ENCODE measurements at regions not wholly inside any gene's neighbourhood (a gene's known extent, or its start where the extent isn't known, plus 50 kb on each side); places are given as distances from the start of the nearest gene placed in this dataset.

DNA sequence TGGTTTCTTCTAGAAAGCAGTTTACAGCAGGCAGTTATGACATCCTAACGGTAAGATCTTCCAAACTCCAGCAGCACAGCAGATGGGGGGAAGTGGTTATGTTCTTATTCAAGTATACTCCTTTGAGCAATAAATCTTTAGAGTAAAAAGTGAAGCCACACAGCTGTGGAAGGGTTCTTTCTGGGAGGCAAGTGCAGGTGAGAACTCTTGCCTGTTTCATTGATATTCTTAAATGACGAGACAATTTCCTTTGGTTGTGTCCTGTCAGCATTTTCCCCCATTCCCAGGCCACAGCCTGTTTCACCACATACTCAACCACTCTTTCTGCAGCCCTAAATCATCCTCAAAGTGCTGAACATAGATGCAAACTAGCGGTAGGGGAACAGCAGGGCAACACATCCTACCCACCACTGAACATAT is 207.3 kb upstream of the MTNR1B start:
- DNase-seq (ENCODE audit: low read depth), result no peak

DNA sequence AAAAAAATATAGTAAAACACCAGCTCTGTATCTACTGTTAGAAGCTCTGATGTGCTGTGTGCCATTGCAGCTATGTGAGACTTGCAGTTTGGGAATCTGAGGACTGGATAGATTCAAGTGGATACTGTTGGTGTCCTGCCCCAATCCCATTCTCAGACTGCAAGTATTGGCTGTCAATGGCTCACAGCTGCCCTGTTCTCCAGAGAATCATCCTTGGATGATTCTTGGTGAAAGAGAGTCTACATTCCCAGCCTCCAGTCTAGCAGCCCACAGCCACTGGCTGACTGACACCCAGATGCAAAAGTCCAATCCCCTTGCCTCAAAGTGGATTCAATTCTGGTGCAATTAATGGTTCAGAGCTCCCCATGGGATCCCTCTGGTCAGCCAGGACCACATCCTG is 206.1 kb upstream of the MTNR1B start:
- no peak for DNase-seq (ENCODE audit: low read depth)

DNA sequence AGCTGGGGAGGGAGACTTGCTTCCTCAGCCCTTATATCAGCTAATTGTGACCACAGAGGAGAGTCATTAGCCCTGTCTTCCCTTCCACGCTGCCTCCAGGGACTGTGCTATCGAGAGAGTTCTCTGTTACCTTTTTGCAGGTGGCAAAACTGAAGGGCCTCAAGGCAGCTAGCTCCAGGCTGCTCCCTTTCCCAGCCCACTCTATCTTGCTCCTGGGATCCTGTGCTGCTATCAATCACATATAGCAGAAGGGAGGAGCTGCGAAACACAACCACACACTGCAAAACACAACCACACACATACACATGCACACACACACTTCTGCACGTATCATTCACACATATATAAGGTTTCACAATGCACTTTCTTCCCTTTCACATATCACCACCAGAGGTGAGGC is 205.3 kb upstream of the MTNR1B start:
- no peak for DNase-seq (ENCODE audit: low read depth)

DNA sequence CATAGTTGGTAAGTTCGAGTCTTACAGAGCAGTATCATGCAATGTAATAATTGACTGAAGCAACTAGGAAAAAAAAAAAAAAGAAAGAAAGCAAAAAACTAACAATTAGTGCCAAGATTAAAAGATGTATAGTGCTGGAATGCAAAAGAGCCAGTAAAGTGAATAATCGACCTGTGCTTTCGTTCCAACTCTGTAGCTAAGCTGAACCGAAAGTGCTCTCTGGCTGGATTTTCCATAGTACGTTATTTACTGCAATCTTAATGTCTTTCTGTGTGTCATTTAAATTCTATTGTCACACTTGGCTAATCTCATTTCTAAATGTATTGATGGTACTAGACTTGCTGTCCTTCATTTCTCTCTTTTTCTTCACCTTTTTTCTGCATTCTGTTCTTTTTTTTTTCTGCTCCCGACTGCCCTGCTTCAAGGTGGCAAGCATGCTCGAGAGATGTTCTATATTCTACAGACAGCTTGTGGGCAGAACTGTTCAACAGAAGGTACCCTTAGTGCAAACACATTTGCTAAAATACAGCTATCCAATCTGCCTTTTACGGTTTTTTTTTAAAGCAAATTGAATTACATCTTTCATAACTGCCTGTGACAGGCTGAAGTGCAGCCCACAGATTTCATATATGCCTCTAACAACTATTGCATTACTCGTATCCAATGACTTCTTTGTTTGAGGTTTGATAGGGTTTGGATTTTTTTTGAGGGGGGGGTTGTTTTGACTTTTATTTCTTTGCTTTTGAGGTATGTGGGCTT is 204.2 kb upstream of the MTNR1B start:
- DNase-seq (ENCODE audit: low read depth), result no peak

DNA sequence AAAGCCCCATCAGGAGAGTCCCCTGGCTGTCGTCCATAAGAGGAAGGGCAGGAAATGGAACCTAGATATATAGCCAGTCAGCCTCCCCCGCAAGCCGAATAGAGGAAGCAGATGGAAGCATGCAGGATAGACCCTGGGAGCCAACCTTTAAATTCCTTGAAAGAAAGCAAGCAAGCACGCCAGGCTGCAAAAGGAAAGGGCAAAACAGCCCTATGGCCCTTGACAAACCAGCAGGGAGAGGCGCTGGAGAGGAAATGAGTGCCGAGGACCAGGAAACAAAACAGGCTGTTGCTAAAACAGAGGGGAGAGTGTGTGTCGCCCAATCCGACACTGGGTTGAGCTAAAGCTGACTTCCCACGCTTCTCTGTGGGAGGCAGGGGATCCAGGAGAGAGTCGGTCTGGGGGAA is 203.5 kb upstream of the MTNR1B start:
- no peak for DNase-seq (ENCODE audit: low read depth)

DNA sequence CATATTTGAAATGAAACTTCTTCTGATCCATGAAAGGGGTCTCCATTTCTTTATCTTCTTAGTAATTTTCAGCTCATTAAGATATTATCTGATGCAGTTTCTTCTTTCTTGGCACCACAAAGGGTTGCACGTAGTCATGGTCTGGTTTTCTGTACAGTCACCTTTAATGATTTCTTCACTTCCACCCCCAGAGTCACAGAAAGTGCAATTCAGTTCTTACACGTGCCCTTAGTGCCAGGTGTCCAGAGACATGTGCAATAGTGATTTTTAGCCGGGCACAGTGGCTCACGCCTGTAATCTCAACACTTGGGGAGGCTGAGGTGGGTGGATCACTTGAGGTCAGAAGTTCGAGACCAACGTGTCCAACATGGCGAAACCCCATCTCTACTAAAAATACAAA is 202.8 kb upstream of the MTNR1B start:
- no peak for DNase-seq (ENCODE audit: low read depth)

DNA sequence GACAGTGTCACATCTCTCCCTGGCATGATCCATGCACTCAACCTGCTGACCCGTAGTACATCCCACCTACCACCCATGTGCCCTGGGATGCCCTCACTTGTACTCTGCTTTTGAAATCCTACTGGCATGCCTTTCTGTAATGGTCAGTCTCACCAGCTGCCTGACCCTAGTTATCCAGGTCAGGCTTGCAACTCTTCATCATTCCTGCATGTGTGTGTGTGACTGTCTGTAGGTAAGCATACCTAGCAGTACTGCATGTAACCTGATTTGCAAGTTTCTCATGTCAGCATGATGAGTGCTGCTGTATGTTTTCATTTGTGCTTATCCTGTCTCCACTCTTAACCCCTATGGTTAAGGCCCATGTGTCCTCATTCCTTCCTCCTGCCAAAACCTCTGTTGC is 202.0 kb upstream of the MTNR1B start:
- DNase-seq (ENCODE audit: low read depth), result no peak

DNA sequence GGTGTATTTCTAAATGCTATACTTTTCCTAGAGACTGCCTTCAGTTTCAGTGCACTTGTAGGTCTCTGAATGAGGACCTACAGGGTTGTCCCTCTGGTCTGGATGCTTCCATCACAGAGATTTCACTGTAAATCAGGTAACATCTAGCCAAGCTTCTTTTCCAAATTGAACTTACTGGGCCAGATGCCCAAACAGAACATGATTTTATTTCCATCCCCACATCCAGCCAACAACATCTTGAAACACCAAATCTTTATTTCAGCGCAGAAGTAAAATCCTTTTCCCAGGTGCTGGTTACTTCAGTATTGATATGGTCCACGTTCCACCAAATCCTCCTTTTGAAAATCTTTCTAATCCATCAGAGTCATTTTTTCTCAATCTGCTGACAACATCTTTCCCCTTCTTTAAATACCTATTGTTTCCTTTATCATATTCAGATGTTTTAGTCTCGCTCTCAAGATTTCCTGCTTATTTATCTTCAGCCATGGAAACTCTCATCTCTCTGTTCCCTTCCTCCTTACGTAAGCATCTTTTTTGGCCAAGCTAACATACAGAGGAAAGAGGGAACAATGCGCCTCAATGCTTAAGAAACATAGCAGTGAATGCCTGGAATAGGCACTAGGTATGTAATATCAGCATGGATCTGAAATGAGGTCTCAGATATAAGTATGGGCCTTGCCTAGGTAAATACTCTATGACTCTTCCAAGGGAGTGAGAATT is 201.2 kb upstream of the MTNR1B start:
- no peak for DNase-seq (ENCODE audit: low read depth)

DNA sequence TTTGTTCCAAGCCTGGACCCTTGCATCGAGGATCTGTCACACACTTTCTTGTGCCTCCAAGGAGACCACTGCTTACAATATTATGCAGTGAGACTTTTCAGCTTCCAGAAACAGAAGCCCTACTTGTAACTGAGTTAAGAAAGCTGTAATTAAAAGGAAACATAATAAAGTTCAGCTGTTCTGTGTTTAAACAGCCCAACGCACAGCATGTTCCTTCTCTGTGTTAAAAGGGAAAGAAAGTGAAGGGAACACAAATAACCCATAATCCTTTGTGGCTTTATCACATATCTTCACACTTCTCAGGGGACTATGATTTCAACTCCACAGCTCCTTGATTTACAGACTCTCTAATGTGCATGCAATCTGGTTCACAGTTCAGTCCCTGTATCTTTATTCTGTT is 200.3 kb upstream of the MTNR1B start:
- no peak for DNase-seq (ENCODE audit: low read depth)

DNA sequence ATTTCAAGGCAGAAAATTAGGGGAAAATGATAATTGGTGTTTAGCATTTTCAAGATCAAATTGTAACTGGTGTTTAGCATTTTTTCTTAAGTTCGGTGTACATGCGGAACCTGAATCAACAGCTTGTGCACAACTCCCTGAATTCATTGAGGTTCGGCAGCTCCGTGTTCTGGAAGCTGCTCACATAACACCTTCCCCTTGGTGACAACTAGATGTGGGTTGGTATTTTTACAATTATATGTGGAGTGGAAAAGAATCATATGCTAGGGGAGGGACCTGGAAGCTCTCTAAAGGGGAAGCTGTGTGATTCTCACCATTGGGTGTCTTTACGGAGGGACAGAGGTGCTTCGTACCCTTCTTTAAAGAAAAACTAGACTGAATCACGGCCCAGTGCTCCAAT is 199.0 kb upstream of the MTNR1B start:
- no peak for DNase-seq (ENCODE audit: low read depth)

DNA sequence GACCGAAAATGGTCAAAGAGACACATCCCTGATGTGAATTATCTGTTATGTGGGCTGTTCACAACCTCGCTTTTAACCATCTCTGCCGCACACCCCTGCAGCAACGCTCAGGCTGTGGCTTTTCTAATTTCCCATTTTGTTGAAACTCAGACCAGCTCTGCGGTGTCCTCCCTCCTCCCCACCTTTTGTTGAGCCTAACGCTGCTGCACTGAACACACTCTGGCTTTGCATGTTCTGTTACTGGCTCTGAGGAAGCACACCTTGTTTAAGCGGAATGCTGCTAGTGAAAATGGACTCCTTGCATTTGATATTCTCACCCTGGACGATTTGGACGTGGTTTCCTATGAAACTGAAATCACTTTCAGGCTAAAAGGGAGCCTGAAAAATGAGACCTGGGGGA is 198.5 kb upstream of the MTNR1B start:
- no peak for DNase-seq (ENCODE audit: low read depth)

DNA sequence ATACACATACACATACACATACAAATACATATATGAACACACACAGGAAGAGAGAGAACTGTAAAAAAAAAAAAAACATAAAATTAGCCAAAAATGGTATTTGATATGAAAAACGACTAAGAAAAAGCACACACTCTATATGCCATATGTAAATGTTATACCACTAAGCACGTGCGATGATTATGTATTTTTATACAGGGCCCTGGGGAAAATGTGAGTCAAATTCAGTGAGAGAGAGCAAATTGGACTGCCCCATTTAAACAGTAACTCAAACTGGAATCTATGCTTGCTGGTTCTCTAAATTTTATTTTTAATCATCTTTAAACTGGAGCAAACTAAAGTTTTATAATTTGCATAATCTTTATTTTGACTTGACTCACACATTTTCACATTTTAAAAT is 197.8 kb upstream of the MTNR1B start:
- no peak for DNase-seq (ENCODE audit: low read depth)

DNA sequence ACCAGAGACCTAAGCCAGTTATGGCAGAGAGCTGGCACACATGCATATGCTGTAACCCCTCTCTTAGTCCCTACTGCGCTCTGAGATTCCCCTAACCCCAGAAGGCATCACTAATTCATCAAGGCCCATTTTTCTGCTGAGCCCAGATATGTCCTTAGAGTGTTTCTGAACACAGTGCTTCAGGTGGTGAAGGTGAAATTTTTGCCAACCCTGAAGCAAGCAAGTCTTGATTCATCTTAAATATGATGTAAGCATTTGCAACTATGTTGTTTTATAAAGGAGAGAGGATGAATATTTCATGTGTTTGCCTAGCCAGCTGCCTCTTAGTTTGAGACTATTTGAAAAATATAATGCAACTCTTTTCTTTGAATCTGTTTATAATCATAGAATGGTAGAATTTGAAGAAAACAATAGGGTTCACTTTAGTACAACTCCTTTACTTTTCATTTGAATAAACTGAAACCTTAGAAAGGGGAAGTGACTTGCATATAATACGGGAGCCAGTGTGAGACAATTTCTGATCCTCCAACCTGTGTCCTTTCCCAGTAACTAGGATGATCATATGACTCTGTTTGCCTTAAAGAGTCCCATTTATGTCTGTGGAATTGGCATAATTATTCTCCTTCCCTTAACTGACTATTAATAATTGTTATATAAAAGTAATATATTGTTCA is 194.3 kb upstream of the MTNR1B start:
- DNase-seq (ENCODE audit: low read depth), result no peak

DNA sequence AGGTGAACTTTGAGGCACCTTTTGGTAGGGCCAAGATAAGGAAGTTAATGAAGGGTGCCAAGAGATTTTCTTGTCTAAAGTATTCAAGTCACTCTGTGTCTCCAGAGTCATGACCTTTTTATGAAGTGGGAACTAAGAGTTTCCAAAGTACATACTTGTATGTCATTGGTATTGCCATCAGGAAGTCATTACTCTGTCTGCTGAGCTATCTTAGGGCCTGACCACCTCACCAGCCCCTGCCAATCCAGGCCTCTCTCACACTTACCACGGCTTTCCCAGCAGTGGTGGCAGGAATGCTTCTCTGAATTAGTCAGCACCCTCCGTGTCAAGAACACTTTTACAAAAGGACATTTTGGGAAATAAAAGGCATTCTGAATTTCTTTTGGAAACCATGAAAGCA is 192.8 kb upstream of the MTNR1B start:
- no peak for DNase-seq (ENCODE audit: low read depth)

DNA sequence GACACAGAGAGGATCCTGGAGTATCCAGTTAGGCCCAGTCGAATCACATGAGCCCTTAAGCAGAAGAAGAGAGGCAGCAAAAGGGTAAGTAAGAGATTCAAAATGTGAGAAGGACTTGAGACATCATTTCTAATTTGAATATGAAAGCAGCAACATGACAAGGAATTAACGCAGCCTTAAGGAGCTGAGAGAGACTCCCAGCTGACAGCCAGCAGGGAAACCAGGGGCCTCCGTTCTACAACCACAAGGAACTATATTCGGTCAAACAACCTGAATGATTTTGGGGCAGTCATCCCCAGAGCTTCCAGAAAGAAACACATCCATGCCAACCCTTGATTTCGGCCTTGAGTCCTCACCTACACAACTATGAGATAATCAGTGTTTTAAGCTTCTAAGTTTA is 189.7 kb upstream of the MTNR1B start:
- no peak for DNase-seq (ENCODE audit: low read depth)

DNA sequence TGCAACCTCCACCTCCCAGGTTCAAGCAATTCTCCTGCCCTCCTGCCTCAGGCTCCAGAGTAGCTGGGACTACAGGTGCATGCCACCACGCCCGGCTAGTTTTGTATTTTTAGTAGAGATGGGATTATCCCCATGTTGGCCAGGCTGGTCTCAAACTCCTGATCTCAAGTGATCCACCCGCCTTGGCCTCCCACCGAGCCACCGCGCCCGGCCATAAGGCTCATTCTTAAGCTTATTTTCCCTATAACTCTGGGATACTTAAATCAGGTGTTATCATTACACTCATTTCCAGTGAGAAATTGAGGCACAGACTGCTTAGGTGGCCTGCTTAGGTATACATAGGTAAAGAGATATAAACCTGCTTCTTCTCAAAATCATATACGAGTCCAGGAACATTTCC is 188.3 kb upstream of the MTNR1B start:
- DNase-seq (ENCODE audit: low read depth), result no peak

DNA sequence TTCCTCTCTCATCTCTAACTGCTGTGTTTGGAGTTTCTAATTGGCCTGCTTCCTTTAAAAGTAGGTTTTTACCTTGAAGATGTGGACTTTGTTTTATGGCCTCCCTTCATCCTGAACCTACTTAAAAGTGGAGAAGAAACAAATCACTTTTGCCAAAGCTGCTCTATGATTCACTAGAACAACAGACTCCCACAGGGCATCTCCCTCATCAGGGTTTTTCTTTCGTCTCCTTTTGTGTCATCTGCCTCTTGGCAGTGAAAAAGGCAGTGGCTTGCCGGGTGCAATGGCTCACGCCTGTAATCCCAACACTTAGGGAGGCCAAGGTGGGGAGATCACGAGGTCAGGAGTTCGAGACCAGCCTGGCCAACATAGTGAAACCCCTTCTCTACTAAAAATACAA is 186.6 kb upstream of the MTNR1B start:
- DNase-seq (ENCODE audit: low read depth), result no peak

DNA sequence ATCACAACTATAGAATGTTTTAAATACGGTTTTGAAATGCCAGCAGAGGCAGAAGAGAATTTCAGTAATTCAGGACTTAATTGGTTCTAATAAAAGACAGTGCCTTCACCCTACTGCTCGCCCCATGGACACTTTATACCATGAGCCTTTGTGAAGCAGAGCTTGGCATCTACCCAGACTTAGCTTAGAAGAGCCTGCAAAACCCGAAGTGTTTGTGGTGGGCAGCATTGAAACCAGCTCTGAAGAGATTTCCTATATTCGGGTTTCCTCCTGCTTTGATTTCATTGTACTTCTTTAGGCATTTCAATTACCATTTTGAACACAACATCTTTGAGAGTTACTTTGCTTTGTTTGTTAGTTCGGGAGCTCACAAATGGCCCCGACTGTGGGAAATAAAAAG is 185.1 kb upstream of the MTNR1B start:
- DNase-seq (ENCODE audit: low read depth), result no peak

DNA sequence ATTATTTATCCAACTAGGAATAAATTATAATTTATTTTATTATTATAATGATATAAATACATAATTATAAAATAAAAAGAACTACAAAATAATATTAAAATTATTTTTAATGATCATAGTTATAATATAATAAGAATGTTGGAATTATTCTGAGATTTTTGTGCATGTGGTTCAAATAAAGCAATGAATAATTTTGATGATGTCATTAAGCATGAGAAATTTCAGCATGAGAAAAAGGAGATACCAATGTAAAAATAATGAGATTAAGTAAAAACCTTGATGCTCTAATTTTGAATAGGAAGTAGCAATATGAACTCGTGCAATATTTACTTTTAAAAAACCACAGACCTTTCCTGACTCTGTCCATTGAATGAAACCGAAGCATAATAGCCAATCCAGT is 181.8 kb upstream of the MTNR1B start:
- no peak for DNase-seq (ENCODE audit: low read depth)

DNA sequence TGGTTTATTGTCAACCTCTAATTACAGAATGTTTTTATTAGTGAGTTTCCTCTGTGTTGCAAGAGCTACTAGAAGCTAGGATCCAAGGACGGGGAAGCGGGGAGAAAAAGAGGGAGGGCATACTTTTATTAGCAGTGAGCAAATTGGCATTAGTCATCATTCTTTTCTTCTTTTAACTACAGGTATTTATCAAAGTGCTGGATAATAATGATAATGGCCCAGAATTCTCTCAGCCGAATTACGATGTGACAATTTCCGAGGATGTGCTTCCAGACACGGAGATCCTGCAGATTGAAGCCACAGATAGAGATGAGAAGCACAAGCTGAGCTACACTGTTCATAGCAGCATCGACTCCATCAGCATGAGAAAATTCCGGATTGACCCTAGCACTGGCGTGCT is 179.7 kb upstream of the MTNR1B start:
- DNase-seq (ENCODE audit: low read depth), result no peak

DNA sequence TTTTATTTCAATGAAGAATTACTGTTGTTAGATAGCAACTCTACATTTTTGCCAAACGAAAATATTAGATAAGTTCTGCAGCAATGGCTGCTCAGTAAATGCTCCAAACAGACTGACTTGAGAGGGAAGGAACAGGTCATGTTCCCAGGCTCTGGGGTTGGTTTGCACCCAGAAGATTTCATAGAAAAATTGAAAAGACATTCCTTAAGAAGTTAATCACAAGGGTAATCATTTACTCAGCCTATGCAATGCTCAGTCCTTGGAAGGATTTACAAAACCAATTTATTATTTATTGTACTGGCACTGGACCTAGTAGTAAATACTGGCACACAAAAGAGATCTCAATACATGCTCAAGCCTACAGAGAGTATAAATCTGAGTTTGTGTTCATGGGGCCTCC is 179.1 kb upstream of the MTNR1B start:
- DNase-seq (ENCODE audit: low read depth), result no peak

DNA sequence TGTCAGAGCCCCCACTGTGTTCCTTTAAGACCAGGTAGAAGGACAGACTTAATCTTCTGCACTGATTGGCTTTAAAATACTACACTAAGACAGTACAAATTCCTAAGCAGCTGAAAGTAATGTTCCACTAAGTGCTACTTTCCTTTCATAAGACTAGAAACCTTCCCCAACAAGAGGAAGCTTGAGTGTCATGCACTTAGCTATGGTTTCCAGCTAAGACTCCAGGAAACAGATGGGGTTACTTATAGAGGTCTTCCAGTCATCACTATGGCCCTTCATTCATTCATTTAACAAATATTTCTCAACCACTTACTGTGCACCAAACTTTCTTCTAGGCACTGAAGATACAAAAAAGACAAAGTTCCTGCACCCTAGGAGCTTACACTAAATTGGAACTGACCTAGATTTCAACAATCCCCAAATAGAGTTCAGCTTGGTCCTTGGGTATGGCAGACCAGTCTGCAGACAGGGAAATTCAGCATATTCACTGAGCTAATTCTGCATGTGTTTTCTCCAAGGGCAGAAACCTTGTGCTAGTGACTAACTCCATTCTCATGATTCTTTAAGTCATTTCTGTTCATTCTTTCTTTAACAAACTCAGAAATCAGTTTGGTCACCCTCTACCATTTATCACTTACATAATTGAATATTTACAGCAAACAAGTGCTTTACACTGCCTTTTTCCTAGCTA is 178.4 kb upstream of the MTNR1B start:
- DNase-seq (ENCODE audit: low read depth), result no peak

DNA sequence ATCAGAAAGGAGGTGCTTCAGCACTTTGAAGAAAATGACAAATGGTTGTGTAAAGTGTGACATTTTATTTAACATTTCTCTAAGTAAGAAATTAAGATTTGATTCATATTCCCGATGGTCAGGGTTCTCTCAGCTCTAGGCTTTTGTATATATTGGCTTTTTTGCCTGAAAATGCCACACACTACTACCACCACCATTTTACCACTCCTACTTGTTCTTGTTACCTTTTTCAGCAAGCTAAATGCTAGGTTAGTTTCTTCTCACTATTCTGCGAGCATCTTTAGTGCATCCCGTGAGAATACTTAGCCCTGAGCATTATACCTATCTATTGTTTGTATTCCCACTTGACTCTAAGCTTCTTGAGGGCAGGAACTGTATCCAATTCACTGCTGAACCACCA is 177.6 kb upstream of the MTNR1B start:
- no peak for DNase-seq (ENCODE audit: low read depth)
